ENCODE measurements at regions not wholly inside any gene's neighbourhood (a gene's known extent, or its start where the extent isn't known, plus 50 kb on each side); places are given as distances from the start of the nearest gene placed in this dataset.
"Not testable (repeated sequence)": the region's sequence is repeated elsewhere in the genome, so short reads cannot be mapped to it uniquely, and the experiment has no call there.

GRCh38 chr18:76640438-76640837 is 145.4 kb upstream of the ZNF516 start:
- DNase-seq (ENCODE audit: low read depth): no peak

GRCh38 chr18:76634564-76634963 is 139.5 kb upstream of the ZNF516 start:
- DNase-seq (ENCODE audit: low read depth): no peak

- no peak for DNase-seq (ENCODE audit: low read depth)
These were observed 138.7 kb upstream of the ZNF516 start for GRCh38 chr18:76633588-76634269.

GRCh38 chr18:76627444-76627843 is 132.4 kb upstream of the ZNF516 start:
- no peak for DNase-seq (ENCODE audit: low read depth)

- DNase-seq (ENCODE audit: low read depth): no peak
These were observed 131.9 kb upstream of the ZNF516 start for GRCh38 chr18:76626991-76627390.

- DNase-seq (ENCODE audit: low read depth): peak; percentile 7
These were observed 127.6 kb upstream of the ZNF516 start for GRCh38 chr18:76622651-76623050.

GRCh38 chr18:76621782-76622495 is 126.9 kb upstream of the ZNF516 start:
- peak; percentile 73 for DNase-seq (ENCODE audit: low read depth)

GRCh38 chr18:76621226-76621625 is 126.2 kb upstream of the ZNF516 start:
- peak; percentile 49 for DNase-seq (ENCODE audit: low read depth)

GRCh38 chr18:76620321-76621170 is 125.5 kb upstream of the ZNF516 start:
- DNase-seq (ENCODE audit: low read depth): peak; percentile 49

GRCh38 chr18:76619621-76620315 is 124.7 kb upstream of the ZNF516 start:
- peak; percentile 36 for DNase-seq (ENCODE audit: low read depth)

GRCh38 chr18:76619261-76619620 is 124.2 kb upstream of the ZNF516 start:
- DNase-seq (ENCODE audit: low read depth): peak; percentile 64

- no peak for DNase-seq (ENCODE audit: low read depth)
These were observed 123.7 kb upstream of the ZNF516 start for GRCh38 chr18:76618721-76619120.

GRCh38 chr18:76616373-76616772 is 121.3 kb upstream of the ZNF516 start:
- DNase-seq (ENCODE audit: low read depth): no peak

GRCh38 chr18:76615065-76615733 is 120.2 kb upstream of the ZNF516 start:
- DNase-seq (ENCODE audit: low read depth): peak; percentile 28

GRCh38 chr18:76613755-76614120 is 118.7 kb upstream of the ZNF516 start:
- DNase-seq (ENCODE audit: low read depth): no peak

GRCh38 chr18:76613053-76613754 is 118.2 kb upstream of the ZNF516 start:
- DNase-seq (ENCODE audit: low read depth): no peak

- not testable (repeated sequence) for DNase-seq (ENCODE audit: low read depth)
These were observed 116.7 kb upstream of the ZNF516 start for GRCh38 chr18:76611750-76612045.

- DNase-seq (ENCODE audit: low read depth): peak; percentile 27
These were observed 116.1 kb upstream of the ZNF516 start for GRCh38 chr18:76610933-76611749.

- no peak for DNase-seq (ENCODE audit: low read depth)
These were observed 115.0 kb upstream of the ZNF516 start for GRCh38 chr18:76610012-76610411.

- DNase-seq (ENCODE audit: low read depth): no peak
These were observed 110.4 kb upstream of the ZNF516 start for GRCh38 chr18:76605341-76605929.
